HG02885 (cell line): ENCODE measurements at regions not wholly inside any gene's neighbourhood (a gene's known extent, or its start where the extent isn't known, plus 50 kb on each side); places are given as distances from the start of the nearest gene placed in this dataset.
A peak's percentile ranks its signal among the peaks of the same experiment; 100 is the strongest.
"Not testable (repeated sequence)": the region's sequence is repeated elsewhere in the genome, so short reads cannot be mapped to it uniquely, and the experiment has no call there.

Experiments
- ATAC-seq: cut with Tn5 transposase; IDR thresholded peaks from one replicate; pipeline ENCODE4 v1.9.1; 2021; ENCODE audit warnings: mild to moderate bottlenecking; ENCODE audit not compliant: unreplicated experiment, poor library complexity

DNA sequence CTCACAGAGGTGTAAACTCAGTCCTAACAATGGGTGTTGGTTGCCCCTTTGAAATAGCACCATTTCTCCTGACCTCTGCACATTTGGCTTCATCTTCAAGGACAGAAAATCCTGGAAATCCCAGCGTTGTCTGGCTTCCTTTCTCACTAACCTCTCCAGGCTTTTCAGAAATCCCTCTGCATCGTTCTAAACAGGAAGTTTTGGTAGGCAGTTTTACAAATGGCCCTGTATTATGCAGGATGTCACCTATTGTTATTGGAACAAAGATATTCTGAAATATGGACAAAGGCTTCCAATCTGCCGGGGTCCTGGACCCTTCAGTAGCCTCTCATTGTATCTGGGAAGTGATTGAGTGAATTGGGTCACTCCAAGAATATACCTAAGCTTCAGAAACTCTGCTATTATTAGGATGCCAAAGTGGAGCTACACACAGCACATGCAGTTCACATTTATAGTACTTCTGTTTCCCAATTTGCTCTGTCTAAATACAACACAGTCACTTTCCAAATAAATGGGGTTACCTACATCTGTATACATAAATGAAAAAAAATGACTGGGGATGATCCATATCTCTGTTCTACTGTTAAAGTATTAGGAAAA lies 134.8 kb upstream of the KLF6 start:
- no peak for ATAC-seq

DNA sequence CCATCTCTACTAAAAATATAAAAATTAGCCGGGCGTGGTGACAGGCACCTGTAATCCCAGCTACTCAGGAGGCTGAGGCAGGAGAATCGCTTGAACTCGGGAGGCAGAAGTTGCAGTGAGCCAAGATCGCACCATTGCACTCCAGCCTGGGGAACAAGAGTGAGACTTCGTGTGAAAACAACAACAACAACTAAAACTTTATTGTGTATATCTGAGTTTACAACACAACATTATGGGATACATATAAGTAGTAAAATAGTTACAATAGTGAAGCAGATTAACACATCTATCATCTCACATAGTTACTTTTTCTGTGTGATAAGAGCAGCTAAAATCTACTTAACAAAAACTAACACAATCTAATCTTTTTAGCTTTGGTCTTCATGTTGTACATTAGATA lies 132.4 kb upstream of the KLF6 start:
- not testable (repeated sequence) for ATAC-seq

DNA sequence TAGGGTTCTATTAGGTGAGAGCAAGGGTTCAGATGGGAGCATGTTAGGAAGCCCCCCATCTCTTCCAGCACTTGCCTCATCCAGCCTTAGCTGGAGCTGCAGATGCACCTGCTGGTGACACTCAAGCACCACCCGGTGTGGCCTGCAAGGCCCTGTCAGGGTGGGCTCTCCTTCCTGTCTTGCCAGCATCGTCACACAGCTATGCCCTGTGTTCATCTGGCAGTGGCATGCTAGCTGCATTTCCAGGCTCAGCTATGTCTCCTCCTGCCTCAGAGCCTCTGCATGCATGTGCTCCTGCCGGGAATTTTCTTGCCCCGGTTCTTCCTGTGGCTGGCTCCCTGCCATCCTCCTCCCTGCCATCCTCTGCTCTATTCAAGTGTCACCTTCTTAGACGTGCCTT lies 129.7 kb upstream of the KLF6 start:
- no peak for ATAC-seq

DNA sequence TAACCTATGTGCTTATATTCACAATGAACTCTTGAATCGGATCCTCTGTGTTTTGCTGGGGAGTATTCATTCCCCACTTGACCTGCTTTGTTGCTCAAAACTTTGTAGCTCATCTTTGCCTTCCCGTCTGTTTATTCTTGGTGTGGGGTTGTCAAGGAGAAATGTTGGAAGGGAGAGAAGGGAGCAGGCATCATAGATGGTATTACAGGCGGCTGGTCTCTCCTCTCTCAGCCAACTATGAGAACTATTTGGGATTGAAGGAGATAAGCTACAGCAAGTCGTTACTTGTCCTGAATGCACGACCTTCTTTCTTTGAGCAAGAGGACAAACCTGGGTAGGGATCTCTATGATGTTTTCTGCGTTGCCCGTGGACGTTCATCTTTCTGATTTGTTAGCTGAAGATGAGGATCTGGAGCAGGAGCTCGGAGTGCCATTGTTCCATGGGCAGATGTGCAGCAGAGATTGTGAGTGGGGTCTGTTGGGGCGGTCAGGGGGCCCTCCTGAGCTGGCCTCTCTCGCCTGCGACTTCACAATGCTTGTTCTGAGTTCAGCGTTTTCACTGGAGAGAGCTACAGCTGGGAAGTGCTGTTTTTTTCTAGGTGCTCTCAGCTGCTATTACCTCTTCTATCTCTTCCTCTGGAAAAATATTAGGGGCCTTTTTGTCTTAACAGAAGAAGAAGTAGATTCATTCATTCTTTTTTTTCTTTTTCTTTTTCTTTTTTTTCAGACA lies 126.9 kb upstream of the KLF6 start:
- no peak for ATAC-seq

DNA sequence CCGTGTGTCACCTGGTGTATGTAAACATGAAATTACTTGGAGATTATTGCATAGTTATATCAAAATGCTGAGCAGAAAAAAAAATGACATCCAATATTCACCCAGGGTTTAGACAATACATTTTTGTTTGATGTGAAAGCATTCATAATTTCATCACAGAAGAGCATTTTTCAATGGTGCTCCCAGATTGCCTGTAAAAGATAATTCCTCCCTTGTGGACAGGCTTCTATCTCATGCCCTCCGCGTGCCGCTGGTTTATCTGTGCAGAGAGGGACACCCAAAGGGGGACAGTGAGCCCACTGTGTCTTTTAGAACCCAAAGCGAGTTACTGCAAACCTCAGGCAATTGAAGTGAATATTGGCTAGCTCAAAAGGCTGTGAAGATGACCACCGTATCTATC lies 126.2 kb upstream of the KLF6 start:
- ATAC-seq, result no peak

DNA sequence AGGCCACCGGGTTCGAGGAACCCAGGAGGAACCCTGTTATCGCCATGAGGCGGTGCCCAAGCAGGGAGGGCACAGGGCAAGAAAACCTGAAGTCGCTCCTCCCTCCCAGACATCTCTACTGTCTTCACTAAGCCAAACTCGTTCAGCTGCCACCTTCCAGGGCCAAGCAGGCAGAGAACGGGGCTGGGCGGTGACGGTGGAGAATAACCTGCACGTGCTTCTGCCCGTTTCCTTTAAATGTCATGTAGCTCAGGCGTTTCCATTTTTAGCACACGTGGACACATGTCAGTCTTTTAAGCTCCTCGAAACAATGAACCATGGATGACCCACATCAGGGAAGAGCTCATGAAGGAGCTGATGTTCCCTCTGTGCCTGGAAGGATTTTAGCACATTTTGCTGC lies 124.3 kb upstream of the KLF6 start:
- ATAC-seq, result no peak

DNA sequence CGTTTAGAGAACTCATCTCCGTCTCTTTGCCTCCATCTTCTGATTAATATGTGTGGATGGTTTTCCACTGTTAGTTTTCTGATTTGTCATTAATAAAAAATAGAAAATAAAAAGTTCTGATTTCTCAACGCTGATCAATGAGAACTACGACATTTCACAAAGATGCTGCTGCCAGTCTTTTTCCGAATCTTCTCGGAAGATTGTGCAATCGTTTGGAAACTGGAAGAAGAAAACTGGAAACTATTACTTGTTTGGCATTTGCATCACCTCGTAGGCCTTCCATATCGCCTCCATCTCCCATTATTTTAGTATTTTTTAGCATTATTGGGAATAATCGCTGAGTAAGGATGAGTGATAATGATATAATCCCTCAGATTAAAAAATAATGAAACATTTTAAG lies 123.2 kb upstream of the KLF6 start:
- no peak for ATAC-seq

DNA sequence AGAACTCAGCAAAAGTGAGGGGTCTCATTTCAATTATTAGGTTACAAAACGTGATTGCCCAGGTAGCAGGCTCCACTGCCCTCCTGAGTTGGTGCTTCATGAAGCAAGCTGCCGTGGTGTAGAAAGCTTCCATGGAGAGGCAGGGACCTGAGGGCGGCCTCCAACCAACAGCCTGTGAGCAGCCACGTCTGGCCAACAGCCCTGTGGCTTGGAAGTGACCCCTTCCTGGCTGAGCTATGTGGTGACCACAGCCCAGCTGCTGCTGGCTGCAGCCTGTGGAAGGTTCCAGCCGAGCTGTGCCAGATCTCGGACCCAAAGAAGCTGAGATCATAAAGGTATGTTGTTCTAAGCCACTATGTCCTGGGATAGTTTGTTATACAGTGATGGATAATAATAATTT lies 122.5 kb upstream of the KLF6 start:
- no peak for ATAC-seq

DNA sequence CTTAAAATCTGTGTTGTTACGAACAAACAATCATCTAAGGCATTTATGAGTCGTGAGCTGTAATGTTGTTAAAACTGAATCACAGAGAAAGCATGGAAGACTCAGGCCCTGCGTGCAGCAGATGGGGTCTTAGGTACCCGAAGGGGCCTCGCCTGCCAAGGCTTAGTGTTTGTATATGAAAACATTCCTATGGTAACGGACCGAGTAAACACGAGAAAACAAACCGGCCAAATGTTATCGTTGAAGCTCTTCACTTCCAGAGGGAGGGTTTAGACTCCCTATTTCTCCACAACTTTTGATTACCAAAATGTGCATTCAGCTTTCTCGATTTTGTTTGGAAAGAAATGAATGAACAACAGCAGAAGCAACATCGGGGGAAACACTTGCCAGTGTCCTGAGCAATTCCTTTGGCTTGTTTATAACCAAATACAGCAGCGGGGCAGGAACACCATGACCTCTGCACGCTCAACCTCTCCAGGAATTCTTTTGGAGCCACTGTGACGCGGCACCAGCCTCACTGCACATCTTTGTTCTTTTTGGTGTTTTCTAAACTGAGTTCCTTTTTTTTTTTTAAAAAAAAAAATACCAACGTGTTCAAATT lies 121.6 kb upstream of the KLF6 start:
- no peak for ATAC-seq

DNA sequence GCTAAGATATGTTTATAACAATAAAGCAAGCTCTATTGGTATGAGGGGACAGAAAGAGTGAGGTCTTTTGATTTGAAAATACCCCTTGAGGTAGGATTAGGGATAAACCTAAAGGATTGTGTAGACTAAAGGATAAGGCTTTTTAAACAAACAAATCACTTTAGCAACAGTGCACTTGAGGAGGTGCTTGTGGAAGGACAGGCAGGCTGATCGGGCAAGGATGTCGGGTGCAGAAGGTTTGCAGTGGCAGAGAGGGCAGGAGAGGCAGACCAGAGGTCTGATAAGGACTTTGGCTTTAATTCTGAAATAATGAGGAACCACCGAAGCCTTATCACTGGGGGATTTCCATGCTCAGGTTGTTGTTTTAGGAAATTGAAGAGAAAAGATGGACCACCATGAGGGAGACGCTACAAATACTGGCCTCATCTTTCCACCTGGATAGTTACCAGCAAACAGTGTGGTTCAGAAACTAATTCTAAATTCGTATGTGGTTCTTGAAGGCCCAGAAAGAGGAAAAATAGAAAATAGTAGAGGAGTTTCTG lies 119.5 kb upstream of the KLF6 start:
- ATAC-seq, result no peak

DNA sequence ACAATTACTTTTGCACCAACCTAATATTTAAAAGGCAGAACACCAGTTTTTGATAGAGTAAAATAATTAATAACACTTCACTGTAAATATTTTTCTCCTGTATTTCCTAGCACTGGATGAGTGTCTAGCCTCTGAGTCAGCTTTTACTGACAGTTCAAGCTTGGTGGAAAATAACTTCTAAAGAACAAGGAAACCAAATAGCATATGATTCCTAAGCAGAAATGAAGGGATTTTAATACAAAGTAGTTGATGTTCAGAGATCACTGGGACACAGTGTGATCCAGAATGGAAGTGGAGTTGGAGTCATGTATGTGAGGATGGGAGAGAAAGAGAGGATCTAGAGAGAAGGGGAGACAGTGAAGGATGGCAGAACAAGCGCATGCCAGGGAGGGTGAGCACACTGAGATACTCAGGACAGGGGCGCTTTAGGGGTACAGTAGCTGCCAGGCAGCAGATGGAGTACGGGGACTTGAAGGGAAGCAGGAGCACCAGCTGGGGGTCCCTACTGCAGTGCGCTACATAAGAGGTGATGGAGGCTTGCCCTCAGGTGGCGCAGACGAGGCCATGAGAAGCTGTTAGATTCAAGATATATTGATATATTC lies 117.9 kb upstream of the KLF6 start:
- peak; percentile 7 for ATAC-seq

DNA sequence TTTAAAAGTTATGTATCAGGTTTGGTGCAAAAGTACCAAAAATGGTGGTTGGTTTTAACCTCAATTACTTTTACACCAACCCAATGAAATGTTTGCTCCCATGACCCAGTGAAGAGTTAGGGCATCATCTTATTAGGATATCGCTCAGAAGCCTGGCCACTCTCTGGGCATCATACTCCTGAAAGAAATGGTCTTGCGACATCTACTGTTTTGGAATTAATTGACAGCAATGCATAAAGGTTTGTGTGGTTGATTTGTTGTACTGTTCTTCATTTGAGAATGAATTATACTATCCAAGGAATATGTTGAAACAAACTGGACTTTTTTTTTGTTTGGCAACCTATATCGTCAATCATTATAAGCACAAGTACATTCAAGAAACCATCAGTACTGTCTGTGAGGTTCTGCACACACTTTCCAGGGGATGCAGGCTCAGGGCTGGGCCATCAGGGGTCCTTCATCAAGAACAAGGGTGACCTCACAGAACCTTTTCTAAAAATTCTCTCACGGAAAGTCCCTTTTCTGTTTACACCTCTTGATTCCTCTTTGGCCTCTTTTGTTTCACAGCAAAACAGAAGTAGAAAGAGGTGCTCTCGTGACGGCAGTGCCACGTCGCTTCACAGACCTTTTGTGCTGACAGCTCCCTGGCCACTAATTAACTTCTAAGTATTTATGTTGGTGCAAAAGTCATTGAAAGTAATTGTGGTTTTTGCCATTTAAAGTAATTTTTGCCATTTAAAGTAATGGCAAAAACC lies 117.2 kb upstream of the KLF6 start:
- ATAC-seq, result peak; percentile 93

DNA sequence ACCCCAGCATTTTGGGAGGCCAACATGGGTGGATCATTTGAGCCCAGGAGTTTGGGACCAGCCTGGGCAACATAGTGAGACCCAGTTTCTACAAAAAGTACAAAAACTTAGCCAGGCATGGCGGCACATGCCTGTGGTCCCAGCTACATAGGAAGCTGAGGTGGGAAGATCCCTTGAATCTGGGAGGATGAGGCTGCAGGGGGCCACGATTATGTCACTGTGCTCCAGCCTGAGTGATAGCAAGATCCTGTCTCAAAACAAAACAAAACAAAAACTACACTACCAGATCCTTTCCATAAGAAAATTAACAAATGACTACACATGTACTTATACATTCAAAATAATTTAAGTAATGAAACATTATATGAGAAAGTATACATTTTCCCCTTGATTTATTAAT lies 116.4 kb upstream of the KLF6 start:
- no peak for ATAC-seq

DNA sequence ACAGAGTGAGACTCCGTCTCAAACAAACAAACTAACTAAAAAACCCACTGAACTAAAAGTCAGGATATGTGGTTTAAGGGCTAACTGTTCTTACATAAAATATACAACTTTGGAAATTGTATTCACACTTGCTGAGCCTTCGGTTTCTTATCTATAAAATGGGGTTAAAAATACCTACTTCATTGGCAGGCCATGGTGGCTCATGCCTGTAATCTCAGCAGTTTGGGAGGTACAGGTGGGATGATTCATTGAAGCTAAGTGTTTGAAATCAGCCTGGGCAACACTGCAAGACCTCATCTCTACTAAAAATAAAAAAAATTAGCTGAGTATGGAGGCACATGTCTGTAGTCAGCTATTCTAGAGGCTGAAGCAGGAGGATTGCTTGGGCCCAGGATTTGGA lies 115.4 kb upstream of the KLF6 start:
- ATAC-seq, result no peak

DNA sequence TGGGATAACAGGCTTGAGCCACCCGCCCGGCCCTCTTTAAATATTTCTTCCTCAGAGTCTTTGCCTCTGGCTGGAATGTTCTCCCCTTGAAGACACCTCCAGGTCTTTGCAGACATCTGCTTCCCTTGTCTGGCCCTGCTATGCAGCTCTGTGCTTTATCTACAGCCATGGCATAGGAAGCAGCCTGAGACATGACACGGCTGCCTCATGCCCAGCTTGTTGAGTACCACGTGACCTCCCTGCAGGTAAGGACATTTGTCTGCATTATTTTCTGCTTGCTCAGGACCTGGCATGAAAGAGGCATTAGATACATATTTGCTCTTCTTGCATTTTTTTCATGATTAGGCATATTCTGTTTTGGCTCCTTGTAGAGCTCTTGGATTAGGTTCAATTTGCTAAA lies 113.8 kb upstream of the KLF6 start:
- ATAC-seq, result no peak

DNA sequence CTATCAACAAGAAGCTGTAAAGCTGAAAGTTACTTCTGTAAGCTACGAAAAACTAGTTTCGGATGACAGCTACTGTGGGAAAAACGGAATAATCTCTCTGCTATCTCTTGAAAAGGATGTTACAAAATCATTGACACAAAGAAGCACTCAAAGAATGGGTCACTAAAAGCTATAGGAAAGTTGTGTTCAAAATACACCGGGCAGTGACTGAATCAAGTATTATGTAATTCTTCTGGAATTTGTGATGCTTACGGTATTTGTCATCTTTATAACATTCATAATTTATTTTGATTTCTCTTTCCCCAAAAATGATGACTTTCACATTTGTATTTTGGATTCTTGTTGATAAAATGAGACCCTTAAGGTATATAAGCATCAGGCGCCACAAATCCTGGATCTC lies 112.1 kb upstream of the KLF6 start:
- no peak for ATAC-seq

DNA sequence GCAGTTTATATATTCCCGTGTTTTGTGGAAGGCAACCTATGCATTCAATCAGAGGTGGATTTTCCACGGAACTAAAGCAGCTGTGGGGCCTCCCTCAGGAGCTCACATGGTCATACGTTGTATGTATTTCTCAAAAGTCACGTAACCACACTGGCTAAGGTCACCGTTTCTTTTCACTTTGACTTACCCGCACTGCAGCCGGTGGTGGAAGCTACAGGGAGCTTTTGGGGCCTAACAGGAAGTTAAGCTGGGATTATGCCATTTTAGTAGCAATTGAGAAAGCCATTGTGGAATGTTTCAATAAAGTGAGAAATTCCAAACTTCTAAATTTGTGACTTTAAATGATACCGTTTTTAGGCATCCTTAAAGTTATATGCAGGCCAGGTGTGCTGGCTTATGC lies 111.2 kb upstream of the KLF6 start:
- ATAC-seq, result no peak

DNA sequence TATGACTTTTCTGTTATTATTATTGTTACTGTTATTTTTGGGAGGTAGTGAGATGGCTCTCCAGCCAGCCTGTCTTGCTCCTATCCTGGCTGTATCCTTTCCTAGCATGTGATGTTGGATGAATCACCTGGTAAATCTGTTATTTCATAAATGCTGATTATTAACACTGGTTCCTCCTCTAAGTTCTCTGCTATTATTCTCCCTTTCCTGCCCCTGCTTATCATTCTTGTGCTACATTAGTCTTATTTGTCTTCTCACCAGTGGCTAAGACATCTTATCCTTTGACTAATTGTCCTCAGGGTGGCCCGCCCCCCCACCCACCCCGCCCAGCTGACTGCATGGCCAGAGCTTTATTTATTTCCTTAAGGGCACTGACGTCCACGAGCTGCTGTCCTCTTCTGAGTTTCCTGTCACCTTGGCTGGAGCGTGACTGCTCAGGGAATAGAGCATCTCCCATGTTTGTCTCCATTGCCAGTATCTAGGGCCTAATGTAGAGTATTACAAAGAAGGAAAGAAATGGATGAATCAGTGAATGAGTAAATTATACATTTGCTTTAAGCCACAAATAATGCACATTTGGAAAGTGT lies 110.1 kb upstream of the KLF6 start:
- ATAC-seq, result no peak

DNA sequence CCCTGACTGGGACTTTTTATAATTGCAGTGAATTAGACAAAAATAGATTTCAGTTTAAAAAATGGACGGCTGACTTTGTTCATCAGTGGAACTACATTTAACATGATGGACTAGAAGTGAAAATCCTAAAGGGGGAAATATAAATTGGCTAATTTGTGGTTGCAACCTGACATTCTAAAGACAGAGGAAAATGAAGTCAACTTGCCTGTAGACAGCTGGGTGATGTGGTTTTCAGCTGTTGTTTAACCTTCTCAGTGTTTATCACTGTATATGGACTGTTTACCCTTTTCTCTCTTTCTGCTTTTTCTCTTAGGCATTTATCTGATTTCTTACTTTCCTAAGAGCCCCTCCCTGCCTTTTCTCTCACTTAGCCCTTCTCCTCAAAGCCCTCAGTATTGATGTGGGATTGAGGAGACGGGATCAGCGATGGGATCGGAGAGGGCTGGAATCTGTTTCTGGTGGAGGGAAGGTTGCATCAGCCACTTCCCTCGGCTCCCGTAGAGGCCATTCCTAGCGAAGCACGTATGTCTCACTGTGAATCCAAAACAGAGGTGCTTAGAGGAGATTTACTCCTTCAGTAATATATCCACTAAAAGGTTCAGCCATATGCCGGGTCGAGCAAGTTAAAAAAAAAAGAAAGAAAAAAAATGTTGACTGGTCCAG lies 109.0 kb upstream of the KLF6 start:
- ATAC-seq, result no peak
